Peyer's patch (tissue), 4 donors: ENCODE measurements at regions not wholly inside any gene's neighbourhood (a gene's known extent, or its start where the extent isn't known, plus 50 kb on each side); places are given as distances from the start of the nearest gene placed in this dataset.

Source experiments
- DNase-seq, 3 donors: peaks; one replicate each; pipeline ENCODE4 v3.0.0-alpha.2; 2017 to 2019
- H3K27ac ChIP-seq, 4 donors: fragments of 200-600 bp; sonication (generic); one replicate each; pipeline ENCODE4 v1.5.1; 2016 to 2019
- H3K27me3 ChIP-seq, 2 donors: fragments of 200-600 bp; sonication (generic); one replicate each; pipeline ENCODE4 v1.5.1; 2019
- H3K36me3 ChIP-seq, 3 donors: fragments of 200-600 bp; sonication (generic); one replicate each; pipeline ENCODE4 v1.5.1; 2016 to 2019
- H3K4me1 ChIP-seq, 4 donors: fragments of 200-600 bp; sonication (generic); one replicate each; pipeline ENCODE4 v1.5.1; 2016 to 2019
- H3K4me3 ChIP-seq, 4 donors: fragments of 200-600 bp; sonication (generic); 1 replicate in 3 of 4; 2 replicates in 1 of 4; pipeline ENCODE4 v1.5.1; 2016 to 2019; ENCODE audit warnings: mild to moderate bottlenecking in 1 of 4
- H3K9me3 ChIP-seq, 4 donors: fragments of 200-600 bp; sonication (generic); one replicate each; pipeline ENCODE4 v1.5.1; 2016 to 2019; ENCODE audit warnings: mild to moderate bottlenecking in 1 of 4
- POLR2A ChIP-seq, 2 donors: fragments of 450-650 bp; IDR thresholded peaks; one replicate each; pipeline ENCODE4 v1.5.1; 2017; ENCODE audit warnings: antibody characterized with exemption in 2 of 2, mild to moderate bottlenecking in 2 of 2, moderate library complexity in 2 of 2
- TF ChIP-seq, protein P1 (sequence below), 6 experiments: fragments of 450-650 bp in 4 of 6; fragments of 200-600 bp in 2 of 6; sonication (generic) in 1 of 6; IDR thresholded peaks; one replicate each; pipeline ENCODE4 v1.5.1; 2017 to 2019; ENCODE audit warnings: antibody characterized with exemption in 6 of 6, mild to moderate bottlenecking in 3 of 6, moderate library complexity in 1 of 6

DNA sequence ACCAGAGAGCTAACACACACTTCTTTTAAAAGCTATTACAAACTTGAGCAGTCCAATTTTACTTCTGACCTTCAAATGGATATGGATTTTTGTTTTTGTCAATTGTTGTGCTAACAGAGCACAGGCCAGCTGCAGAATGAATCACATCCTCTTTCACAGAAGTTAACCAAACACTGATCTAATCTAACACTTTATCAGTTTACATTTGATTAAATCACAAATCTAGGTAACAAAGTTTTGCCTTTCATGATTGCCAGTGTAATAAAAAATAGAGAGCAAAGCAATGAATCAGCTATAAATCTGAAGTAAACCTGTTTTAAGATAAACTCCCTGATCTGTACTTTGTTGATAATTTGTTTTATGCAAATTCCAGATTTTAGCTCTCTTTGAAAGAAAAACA, 273.1 kb upstream of the RGS6 start:
- no peak for DNase-seq
- Histone ChIP-seq H3K36me3 (peaks cover 0 to 23% (median 3%) of the 10 kb centered on the region in 3 donors), H3K4me1 (peaks cover 0 to 4% (median 0%) of the 10 kb centered on the region in 4 donors), H3K4me3 (no peak overlapping the region), H3K27ac (no peak overlapping the region), H3K27me3 (no peaks in the 10 kb centered on the region), H3K9me3 (no peaks in the 10 kb centered on the region)
- no peak for TF ChIP-seq POLR2A (IDR thresholded peaks at IDR 0.05)
- TF ChIP-seq, protein P1, sequence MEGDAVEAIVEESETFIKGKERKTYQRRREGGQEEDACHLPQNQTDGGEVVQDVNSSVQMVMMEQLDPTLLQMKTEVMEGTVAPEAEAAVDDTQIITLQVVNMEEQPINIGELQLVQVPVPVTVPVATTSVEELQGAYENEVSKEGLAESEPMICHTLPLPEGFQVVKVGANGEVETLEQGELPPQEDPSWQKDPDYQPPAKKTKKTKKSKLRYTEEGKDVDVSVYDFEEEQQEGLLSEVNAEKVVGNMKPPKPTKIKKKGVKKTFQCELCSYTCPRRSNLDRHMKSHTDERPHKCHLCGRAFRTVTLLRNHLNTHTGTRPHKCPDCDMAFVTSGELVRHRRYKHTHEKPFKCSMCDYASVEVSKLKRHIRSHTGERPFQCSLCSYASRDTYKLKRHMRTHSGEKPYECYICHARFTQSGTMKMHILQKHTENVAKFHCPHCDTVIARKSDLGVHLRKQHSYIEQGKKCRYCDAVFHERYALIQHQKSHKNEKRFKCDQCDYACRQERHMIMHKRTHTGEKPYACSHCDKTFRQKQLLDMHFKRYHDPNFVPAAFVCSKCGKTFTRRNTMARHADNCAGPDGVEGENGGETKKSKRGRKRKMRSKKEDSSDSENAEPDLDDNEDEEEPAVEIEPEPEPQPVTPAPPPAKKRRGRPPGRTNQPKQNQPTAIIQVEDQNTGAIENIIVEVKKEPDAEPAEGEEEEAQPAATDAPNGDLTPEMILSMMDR (IDR thresholded peaks at IDR 0.05) = no peak

DNA sequence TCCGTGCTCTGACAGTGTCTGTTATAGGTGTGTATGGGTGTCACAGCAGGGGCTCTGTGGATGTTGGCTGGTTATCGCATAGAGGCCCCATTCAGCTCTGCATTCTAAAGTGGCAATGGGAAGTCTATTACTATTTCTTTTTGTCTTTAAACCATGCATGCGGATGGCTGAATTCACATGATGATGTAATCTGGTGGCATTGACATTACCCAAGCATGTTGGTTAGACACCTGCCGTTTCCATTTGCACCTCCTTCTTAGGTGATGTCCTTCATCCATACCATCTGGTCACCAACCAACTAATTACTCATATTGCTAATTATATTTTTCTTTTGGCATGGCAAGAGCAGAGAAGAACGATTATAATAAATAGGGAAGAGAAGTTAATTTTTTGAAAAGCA, 270.8 kb upstream of the RGS6 start:
- H3K4me3 ChIP-seq = no peak overlapping the region

DNA sequence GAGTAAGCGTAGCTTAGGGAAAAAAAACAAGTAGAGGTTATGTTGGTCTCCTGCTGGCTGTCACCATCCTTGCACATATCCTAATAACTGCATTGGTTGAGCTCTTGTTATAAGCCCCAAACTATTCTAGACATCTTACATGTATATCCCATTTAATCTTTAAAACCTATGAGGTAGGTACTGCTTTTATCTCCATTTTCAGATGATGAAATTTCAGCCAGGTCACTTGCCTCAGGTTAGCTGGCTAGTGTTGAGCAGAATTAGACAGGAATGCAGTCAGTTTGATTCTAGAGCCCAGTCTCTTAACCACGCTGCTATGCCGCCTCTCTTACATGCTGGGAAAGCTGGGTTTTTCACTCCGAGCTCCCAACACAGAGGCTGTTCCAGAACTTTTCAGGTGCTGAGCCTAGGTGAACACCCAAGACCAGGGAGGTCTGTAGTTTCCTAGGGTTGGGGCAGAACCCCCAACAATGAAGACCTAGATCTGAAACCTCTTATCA, 269.9 kb upstream of the RGS6 start:
- no peaks in the 10 kb centered on the region for H3K27me3 ChIP-seq
- TF ChIP-seq, protein P1 (IDR thresholded peaks at IDR 0.05) = no peak
- no peak for TF ChIP-seq POLR2A (IDR thresholded peaks at IDR 0.05)
- DNase-seq = no peak
- H3K36me3 ChIP-seq = peaks cover 0 to 28% (median 3%) of the 10 kb centered on the region in 3 donors
- no peak overlapping the region for H3K4me3 ChIP-seq
- peaks cover 0 to 4% (median 0%) of the 10 kb centered on the region in 4 donors for H3K4me1 ChIP-seq
- H3K9me3 ChIP-seq = no peaks in the 10 kb centered on the region
- H3K27ac ChIP-seq = no peak overlapping the region

More for the DNA sequence above, 270.8 kb upstream of the RGS6 start:
- no peak for TF ChIP-seq POLR2A (IDR thresholded peaks at IDR 0.05)
- TF ChIP-seq, protein P1 (IDR thresholded peaks at IDR 0.05) = no peak
- H3K27me3 ChIP-seq = no peaks in the 10 kb centered on the region
- H3K27ac ChIP-seq = no peak overlapping the region
- H3K9me3 ChIP-seq = no peaks in the 10 kb centered on the region
- peaks cover 0 to 4% (median 0%) of the 10 kb centered on the region in 4 donors for H3K4me1 ChIP-seq
- DNase-seq = no peak
- peaks cover 0 to 23% (median 3%) of the 10 kb centered on the region in 3 donors for H3K36me3 ChIP-seq

DNA sequence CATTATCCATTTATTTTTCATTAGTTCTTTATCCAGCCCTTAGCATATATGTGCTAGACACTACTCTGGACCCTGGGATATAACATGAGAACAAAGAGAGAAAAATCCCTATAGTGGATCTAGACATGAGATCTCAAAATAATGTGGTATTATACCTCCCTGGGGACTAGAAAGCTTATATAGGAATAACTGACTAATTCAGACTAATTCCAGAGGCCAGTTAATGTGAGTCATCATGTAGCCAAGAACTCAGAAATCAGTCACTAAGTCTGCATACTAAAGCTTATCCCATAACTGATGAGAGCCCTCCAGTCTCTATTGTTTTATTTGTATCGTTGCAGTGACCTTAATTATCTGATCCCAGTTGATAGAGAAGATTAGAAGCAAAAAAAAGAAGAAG, 267.1 kb upstream of the RGS6 start:
- DNase-seq = no peak
- Histone ChIP-seq H3K36me3 (peaks cover 0 to 28% (median 3%) of the 10 kb centered on the region in 3 donors), H3K27ac (no peak overlapping the region), H3K4me1 (no peaks in the 10 kb centered on the region), H3K27me3 (no peaks in the 10 kb centered on the region), H3K4me3 (no peak overlapping the region), H3K9me3 (no peaks in the 10 kb centered on the region)
- no peak for TF ChIP-seq POLR2A (IDR thresholded peaks at IDR 0.05)
- TF ChIP-seq, protein P1 (IDR thresholded peaks at IDR 0.05) = no peak

DNA sequence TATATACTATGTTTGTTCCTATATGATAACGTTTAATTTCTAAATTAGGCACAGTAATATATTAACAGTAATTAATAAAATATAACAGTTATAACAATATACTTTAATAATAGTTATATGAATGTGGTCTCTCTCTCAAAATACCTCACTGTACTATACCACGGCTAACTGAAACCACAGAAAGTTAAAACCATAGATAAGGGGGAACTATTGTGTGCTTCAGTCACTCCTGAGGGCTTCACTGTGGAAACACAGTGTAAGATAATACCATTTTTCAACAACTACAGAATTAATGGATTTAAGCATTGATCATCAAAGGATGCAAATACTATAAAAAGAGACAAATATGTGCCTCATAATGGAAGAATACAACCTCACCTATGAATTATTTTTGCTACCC, 266.4 kb upstream of the RGS6 start:
- Histone ChIP-seq H3K36me3 (peaks cover 0 to 28% (median 3%) of the 10 kb centered on the region in 3 donors), H3K27ac (no peak overlapping the region), H3K27me3 (no peaks in the 10 kb centered on the region), H3K9me3 (no peaks in the 10 kb centered on the region), H3K4me1 (no peaks in the 10 kb centered on the region), H3K4me3 (no peak overlapping the region)
- DNase-seq = no peak
- TF ChIP-seq, protein P1 (IDR thresholded peaks at IDR 0.05) = no peak
- no peak for TF ChIP-seq POLR2A (IDR thresholded peaks at IDR 0.05)
